ENCODE measurements at regions not wholly inside any gene's neighbourhood (a gene's known extent, or its start where the extent isn't known, plus 50 kb on each side); places are given as distances from the start of the nearest gene placed in this dataset.
"Not testable (repeated sequence)": the region's sequence is repeated elsewhere in the genome, so short reads cannot be mapped to it uniquely, and the experiment has no call there.

DNA sequence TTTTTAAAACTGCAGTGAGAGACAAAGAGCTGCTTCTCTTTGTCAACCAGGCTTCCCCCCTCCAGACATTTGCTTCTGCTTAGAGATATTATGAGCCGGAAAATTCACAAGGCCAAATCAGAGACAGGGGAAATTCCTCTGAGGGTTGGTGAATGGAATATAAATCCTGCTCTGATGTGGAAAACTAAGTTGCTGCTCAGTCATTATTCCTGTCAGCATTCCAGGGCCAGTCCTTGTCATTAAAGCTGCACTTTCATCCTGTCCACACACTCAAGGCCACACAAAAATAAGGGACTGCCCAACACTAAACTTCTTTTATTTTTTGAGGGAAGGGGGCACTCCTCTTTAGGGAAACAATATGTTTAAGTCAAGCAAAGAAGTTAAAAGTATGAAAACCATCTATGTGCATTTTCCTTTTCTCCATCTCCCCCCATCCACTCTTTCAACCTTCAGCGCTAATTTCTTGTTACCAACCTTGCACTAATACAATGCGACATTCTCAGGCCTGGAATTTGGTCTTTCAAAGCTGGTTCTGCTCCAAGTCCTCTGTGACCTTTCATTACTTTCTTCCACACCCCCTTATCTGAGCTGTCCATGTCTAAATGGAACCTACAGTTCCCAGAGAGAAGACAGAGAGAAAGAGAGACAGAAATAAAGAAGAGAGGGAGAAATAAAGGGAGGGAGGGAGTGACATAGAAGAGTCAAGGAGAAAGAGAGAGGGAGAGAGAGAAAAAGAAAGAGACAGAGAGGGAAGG lies 118.9 kb upstream of the S1PR3 start:
- no peak for DNase-seq (ENCODE audit: low read depth, low spot score)
- Histone ChIP-seq H3K4me3 (ENCODE audit: low read depth, low read length) (no peak overlapping the region), H3K27me3 (ENCODE audit: control insufficient read depth, insufficient read depth, low read length) (no peaks in the 10 kb centered on the region), H3K9me3 (ENCODE audit: control insufficient read depth, insufficient read depth, low read length) (no peaks in the 10 kb centered on the region), H3K27ac (ENCODE audit: low read depth, low read length) (no peak overlapping the region)
- no peak for TF ChIP-seq CTCF (IDR thresholded peaks at IDR 0.05; ENCODE audit: low read depth, low read length)
- ChIA-PET CTCF (no interaction called here), POLR2A (no interaction called here)

- Histone ChIP-seq H3K27me3 (ENCODE audit: control insufficient read depth, insufficient read depth, low read length) (no peaks in the 10 kb centered on the region), H3K9me3 (ENCODE audit: control insufficient read depth, insufficient read depth, low read length) (no peaks in the 10 kb centered on the region), H3K27ac (ENCODE audit: low read depth, low read length) (no peak overlapping the region), H3K4me3 (ENCODE audit: low read depth, low read length) (no peak overlapping the region)
- POLR2A ChIA-PET: no interaction called here
- no peak for TF ChIP-seq CTCF (IDR thresholded peaks at IDR 0.05; ENCODE audit: low read depth, low read length)
- DNase-seq (ENCODE audit: low read depth, low spot score): no peak
- CTCF ChIA-PET: no interaction called here
These were observed 117.6 kb upstream of the S1PR3 start for GRCh38 chr9:88873635-88874034.

DNA sequence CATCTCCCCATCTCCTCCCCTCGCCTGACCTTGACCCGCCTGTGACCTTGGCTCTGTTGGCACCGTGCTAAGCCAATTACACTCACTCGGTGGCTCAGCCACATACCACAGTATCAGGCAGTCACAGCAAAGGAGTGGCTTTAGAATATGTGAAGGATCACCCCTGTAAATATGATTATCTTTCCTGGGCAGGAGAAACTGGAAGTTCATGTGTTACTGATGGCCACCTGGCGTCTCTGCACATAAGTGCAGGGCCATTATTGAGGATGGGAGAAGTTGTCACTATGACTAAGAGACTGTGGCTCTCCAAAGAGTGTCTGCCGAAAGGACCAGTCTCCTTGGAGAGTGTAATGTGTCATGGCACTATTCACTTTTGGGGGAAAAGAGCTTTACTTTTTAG lies 116.9 kb upstream of the S1PR3 start:
- DNase-seq (ENCODE audit: low read depth, low spot score): no peak
- no peaks in the 10 kb centered on the region for H3K27me3 ChIP-seq (ENCODE audit: control insufficient read depth, insufficient read depth, low read length)
- TF ChIP-seq CTCF (IDR thresholded peaks at IDR 0.05; ENCODE audit: low read depth, low read length): 0 out of 2 replicates have a peak, but pooled peaks have one; percentile 12
- ChIA-PET POLR2A (no interaction called here), CTCF (no interaction called here)
- H3K4me3 ChIP-seq (ENCODE audit: low read depth, low read length): no peak overlapping the region
- H3K27ac ChIP-seq (ENCODE audit: low read depth, low read length): peak overlapping the region; percentile 4
- H3K9me3 ChIP-seq (ENCODE audit: control insufficient read depth, insufficient read depth, low read length): no peaks in the 10 kb centered on the region

DNA sequence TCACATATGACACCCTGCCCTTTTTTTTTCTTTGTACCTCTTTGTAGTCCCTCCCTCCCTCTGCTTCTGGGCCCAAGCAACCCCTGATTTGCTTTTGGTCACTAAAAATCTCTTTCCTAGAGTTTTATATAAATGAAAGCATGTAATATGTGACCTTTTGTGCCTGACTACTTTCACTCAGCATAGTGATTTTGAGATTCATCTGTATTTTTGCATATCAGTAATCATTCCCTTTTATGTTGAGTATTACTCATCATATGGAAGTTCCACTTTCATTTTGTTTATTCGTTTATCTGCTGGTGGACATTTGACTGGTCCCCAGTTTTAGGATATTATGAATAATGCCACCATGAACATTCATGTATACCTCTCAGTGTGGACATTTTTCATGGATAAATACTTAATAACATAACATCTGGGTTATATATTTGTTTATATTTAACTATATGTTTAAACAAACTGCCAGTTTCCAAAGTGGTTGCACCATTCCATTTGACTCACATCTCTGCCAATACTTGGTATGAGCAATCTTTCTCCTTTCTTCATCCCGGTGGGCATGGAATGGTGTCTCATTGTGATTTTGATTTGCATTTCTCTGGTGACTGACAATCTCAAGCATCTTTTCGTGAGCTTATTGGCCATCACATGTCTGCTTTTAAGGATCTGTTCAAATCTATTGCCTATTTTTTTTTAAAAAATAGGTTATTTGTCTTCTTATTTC lies 115.7 kb upstream of the S1PR3 start:
- DNase-seq (ENCODE audit: low read depth, low spot score): no peak
- POLR2A ChIA-PET: no interaction called here
- no peak for TF ChIP-seq CTCF (IDR thresholded peaks at IDR 0.05; ENCODE audit: low read depth, low read length)
- CTCF ChIA-PET: no interaction called here
- Histone ChIP-seq H3K9me3 (ENCODE audit: control insufficient read depth, insufficient read depth, low read length) (no peaks in the 10 kb centered on the region), H3K4me3 (ENCODE audit: low read depth, low read length) (no peak overlapping the region), H3K27ac (ENCODE audit: low read depth, low read length) (no peak overlapping the region), H3K27me3 (ENCODE audit: control insufficient read depth, insufficient read depth, low read length) (no peaks in the 10 kb centered on the region)

- CTCF ChIA-PET: no interaction called here
- no peak for TF ChIP-seq CTCF (IDR thresholded peaks at IDR 0.05; ENCODE audit: low read depth, low read length)
- DNase-seq (ENCODE audit: low read depth, low spot score): no peak
- Histone ChIP-seq H3K4me3 (ENCODE audit: low read depth, low read length) (no peak overlapping the region), H3K27ac (ENCODE audit: low read depth, low read length) (no peak overlapping the region), H3K9me3 (ENCODE audit: control insufficient read depth, insufficient read depth, low read length) (no peaks in the 10 kb centered on the region), H3K27me3 (ENCODE audit: control insufficient read depth, insufficient read depth, low read length) (no peaks in the 10 kb centered on the region)
- POLR2A ChIA-PET: no interaction called here
These were observed 111.1 kb upstream of the S1PR3 start for GRCh38 chr9:88880199-88880598.

- DNase-seq (ENCODE audit: low read depth, low spot score); H3K27me3 ChIP-seq (ENCODE audit: control insufficient read depth, insufficient read depth, low read length); H3K4me3 ChIP-seq (ENCODE audit: low read depth, low read length); CTCF ChIA-PET; POLR2A ChIA-PET; H3K9me3 ChIP-seq (ENCODE audit: control insufficient read depth, insufficient read depth, low read length); H3K27ac ChIP-seq (ENCODE audit: low read depth, low read length): not testable (repeated sequence)
These were observed 107.0 kb upstream of the S1PR3 start for GRCh38 chr9:88884291-88884690.

DNA sequence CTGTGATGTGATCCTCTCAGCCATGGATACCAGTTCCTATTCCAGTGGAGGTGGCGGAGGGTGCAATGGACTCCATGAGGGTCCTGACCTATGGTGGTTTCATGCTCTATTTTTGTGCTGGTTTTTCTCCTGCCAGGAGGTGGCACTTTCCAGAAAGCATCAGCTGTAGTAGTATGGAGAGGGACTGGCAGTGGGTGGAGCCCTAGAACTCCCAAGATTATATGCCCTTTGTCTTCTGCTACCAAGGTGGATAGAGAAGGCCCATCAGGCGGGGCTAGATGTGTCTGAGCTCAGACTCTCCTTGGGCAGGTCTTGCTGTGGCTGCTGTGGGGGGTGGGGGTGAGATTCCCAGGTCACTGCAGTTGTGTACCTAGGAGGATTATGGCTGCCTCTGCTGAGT lies 104.5 kb upstream of the S1PR3 start:
- DNase-seq (ENCODE audit: low read depth, low spot score); POLR2A ChIA-PET; H3K27me3 ChIP-seq (ENCODE audit: control insufficient read depth, insufficient read depth, low read length); H3K27ac ChIP-seq (ENCODE audit: low read depth, low read length); H3K4me3 ChIP-seq (ENCODE audit: low read depth, low read length); H3K9me3 ChIP-seq (ENCODE audit: control insufficient read depth, insufficient read depth, low read length); CTCF ChIA-PET: not testable (repeated sequence)
